Nephron progenitor cell (in vitro differentiated cells): ENCODE measurements at regions not wholly inside any gene's neighbourhood (a gene's known extent, or its start where the extent isn't known, plus 50 kb on each side); places are given as distances from the start of the nearest gene placed in this dataset.

ENCODE experiments used
- DNase-seq: peaks from one replicate; pipeline ENCODE4 v3.0.0; 2021
- H3K27ac Mint-ChIP-seq: 2 replicates; pipeline ENCODE4 v1.8.0; 2021; ENCODE audit warnings: mild to moderate bottlenecking, moderate library complexity, mixed read lengths
- H3K27me3 Mint-ChIP-seq: 2 replicates; pipeline ENCODE4 v1.8.0; 2021; ENCODE audit warnings: mild to moderate bottlenecking, low read depth, mixed read lengths; ENCODE audit not compliant: poor library complexity
- H3K36me3 Mint-ChIP-seq: 2 replicates; pipeline ENCODE4 v1.8.0; 2021; ENCODE audit warnings: low read depth, mixed read lengths
- H3K4me1 Mint-ChIP-seq: 2 replicates; pipeline ENCODE4 v1.8.0; 2021; ENCODE audit warnings: mixed read lengths
- H3K4me3 Mint-ChIP-seq: 2 replicates; pipeline ENCODE4 v1.8.0; 2021; ENCODE audit warnings: mild to moderate bottlenecking, moderate library complexity, mixed read lengths
- H3K9me3 Mint-ChIP-seq: 2 replicates; pipeline ENCODE4 v1.8.0; 2021; ENCODE audit warnings: mild to moderate bottlenecking, moderate library complexity, mixed read lengths
- TF ChIP-seq, protein P1 (sequence below): fragments of 200-600 bp; sonication (generic); IDR thresholded peaks from 2 replicates; pipeline ENCODE4 v1.5.0; 2021; ENCODE audit warnings: antibody characterized with exemption

GRCh38 chr16:7278636-7279035, 54.0 kb upstream of the RBFOX1 start:
- no peaks in the 10 kb centered on the region for H3K4me1 Mint-ChIP-seq
- no peak for DNase-seq
- no peaks in the 10 kb centered on the region for H3K36me3 Mint-ChIP-seq
- H3K4me3 Mint-ChIP-seq, result no peak overlapping the region
- TF ChIP-seq, protein P1, sequence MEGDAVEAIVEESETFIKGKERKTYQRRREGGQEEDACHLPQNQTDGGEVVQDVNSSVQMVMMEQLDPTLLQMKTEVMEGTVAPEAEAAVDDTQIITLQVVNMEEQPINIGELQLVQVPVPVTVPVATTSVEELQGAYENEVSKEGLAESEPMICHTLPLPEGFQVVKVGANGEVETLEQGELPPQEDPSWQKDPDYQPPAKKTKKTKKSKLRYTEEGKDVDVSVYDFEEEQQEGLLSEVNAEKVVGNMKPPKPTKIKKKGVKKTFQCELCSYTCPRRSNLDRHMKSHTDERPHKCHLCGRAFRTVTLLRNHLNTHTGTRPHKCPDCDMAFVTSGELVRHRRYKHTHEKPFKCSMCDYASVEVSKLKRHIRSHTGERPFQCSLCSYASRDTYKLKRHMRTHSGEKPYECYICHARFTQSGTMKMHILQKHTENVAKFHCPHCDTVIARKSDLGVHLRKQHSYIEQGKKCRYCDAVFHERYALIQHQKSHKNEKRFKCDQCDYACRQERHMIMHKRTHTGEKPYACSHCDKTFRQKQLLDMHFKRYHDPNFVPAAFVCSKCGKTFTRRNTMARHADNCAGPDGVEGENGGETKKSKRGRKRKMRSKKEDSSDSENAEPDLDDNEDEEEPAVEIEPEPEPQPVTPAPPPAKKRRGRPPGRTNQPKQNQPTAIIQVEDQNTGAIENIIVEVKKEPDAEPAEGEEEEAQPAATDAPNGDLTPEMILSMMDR, result no peak
- H3K9me3 Mint-ChIP-seq, result no peaks in the 10 kb centered on the region
- H3K27me3 Mint-ChIP-seq, result peaks cover 10% of the 10 kb centered on the region
- H3K27ac Mint-ChIP-seq, result no peak overlapping the region

- DNase-seq, result no peak
- no peak overlapping the region for H3K27ac Mint-ChIP-seq
- peaks cover 20% of the 10 kb centered on the region for H3K4me1 Mint-ChIP-seq
- peaks cover 8% of the 10 kb centered on the region for H3K27me3 Mint-ChIP-seq
- H3K36me3 Mint-ChIP-seq, result no peaks in the 10 kb centered on the region
- no peak overlapping the region for H3K4me3 Mint-ChIP-seq
- TF ChIP-seq, protein P1, result no peak
- no peaks in the 10 kb centered on the region for H3K9me3 Mint-ChIP-seq
Measured at GRCh38 chr16:7272567-7273158, 60.0 kb upstream of the RBFOX1 start.

GRCh38 chr16:7271486-7271885, 61.2 kb upstream of the RBFOX1 start:
- Mint-ChIP-seq H3K36me3 (no peaks in the 10 kb centered on the region), H3K9me3 (no peaks in the 10 kb centered on the region), H3K4me1 (peaks cover 20% of the 10 kb centered on the region), H3K27me3 (peaks cover 8% of the 10 kb centered on the region), H3K4me3 (no peak overlapping the region), H3K27ac (no peak overlapping the region)
- TF ChIP-seq, protein P1, result no peak
- DNase-seq, result no peak

GRCh38 chr16:7270823-7271222, 61.8 kb upstream of the RBFOX1 start:
- H3K4me3 Mint-ChIP-seq, result no peak overlapping the region
- H3K36me3 Mint-ChIP-seq, result no peaks in the 10 kb centered on the region
- H3K27ac Mint-ChIP-seq, result no peak overlapping the region
- H3K4me1 Mint-ChIP-seq, result peaks cover 20% of the 10 kb centered on the region
- no peak for DNase-seq
- TF ChIP-seq, protein P1, result no peak
- H3K9me3 Mint-ChIP-seq, result peaks cover 3% of the 10 kb centered on the region
- peaks cover 8% of the 10 kb centered on the region for H3K27me3 Mint-ChIP-seq

DNA sequence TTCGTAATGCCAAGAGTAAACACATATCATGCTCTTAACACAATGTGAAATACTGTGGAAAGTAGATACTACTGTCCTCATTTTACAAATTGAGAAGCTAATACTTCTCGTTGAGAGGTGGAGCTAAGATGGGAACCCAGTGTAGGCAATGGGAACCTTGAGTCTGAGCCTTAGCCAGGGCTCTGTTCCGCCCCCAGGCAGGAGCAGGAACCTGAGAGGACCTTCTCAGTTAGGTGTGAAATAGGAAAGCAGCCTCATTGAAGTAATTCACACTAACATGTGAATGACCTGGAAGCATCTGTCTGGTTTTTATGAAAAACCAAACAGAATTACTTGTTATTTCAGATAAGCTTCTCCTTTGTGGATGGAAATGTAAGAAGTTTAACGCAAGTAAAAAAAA, 62.6 kb upstream of the RBFOX1 start:
- H3K4me1 Mint-ChIP-seq, result peaks cover 20% of the 10 kb centered on the region
- no peak overlapping the region for H3K4me3 Mint-ChIP-seq
- no peak for DNase-seq
- H3K36me3 Mint-ChIP-seq, result no peaks in the 10 kb centered on the region
- H3K27ac Mint-ChIP-seq, result no peak overlapping the region
- peaks cover 6% of the 10 kb centered on the region for H3K9me3 Mint-ChIP-seq
- peaks cover 8% of the 10 kb centered on the region for H3K27me3 Mint-ChIP-seq
- TF ChIP-seq, protein P1, result no peak

GRCh38 chr16:7268182-7268581, 64.5 kb upstream of the RBFOX1 start:
- Mint-ChIP-seq H3K4me3 (no peak overlapping the region), H3K9me3 (peaks cover 7% of the 10 kb centered on the region), H3K36me3 (no peaks in the 10 kb centered on the region), H3K4me1 (peaks cover 20% of the 10 kb centered on the region), H3K27me3 (peaks cover 2% of the 10 kb centered on the region), H3K27ac (no peak overlapping the region)
- TF ChIP-seq, protein P1, result peak; percentile 76
- peak; percentile 56 for DNase-seq
